ENCODE measurements at regions not wholly inside any gene's neighbourhood (a gene's known extent, or its start where the extent isn't known, plus 50 kb on each side); places are given as distances from the start of the nearest gene placed in this dataset.

DNA sequence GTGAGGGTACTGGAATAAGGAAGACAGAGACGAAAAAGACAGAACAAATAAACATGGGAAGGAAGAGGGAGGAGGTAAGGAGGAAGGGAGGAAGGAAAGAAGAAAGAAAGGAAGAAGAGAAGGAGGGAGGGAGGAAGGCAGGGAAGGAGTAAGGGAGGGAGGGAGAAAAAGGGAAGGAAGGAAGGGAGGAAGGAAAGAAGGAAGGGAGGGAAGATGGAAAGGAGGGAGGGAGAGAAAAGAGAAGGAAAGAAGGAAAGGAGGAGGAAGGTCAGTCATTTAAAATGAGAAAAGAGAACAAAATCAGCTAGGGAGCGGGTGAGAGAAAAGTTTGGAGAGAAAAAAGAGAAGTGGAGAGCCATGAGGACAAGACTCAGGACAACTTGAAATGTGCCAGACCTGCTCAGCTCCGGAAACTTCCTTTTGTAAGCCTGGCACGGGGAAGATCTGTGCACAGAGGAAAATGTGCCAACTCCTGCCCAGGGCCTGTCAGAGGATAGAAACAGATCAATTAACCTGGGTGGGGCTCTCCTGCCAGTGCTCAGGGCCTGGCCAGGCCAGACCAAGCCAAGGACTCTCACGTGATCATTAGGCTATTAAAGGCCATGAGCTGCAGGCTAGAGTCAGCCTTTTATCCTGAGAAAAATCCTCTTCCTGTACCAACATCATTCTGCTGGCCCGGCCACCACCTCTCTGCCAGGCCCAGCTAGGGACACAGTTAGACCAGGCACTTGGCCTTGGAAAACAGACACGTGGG is 50.1 kb upstream of the BCL6 start:
- Mint-ChIP-seq H3K9me3 (peaks cover 0 to 7% (median 0%) of the 10 kb centered on the region in 7 donors), H3K4me1 (peaks cover 12 to 28% (median 13%) of the 10 kb centered on the region in 3 donors), H3K27ac (peak overlapping the region in 1 of 6 donors; percentile 48), H3K27me3 (peaks cover 0 to 16% (median 13%) of the 10 kb centered on the region in 3 donors), H3K36me3 (peaks cover 0 to 9% of the 10 kb centered on the region in 2 donors), H3K4me3 (no peak overlapping the region)
- no peak for DNase-seq
- ATAC-seq (ENCODE audit: low read depth in 2 of 2) = no peak

DNA sequence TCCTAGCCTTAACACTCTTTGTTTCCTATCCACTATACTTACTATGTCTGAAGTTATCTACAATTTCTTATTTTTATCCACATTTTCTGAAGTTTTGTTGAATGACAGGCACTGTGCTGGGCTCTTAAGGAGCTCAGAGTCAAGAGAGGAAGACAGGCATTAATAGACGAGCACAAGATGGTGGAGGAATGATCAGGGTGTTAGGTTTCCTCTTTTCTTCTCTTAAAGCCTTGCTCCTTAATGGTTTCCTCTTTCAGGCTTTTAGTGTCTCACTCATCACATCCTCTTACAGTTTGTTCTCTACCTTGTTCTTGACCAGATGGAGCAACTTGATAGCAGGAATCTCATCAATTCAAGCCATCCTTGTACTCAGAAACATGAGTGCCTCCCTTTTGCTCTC is 52.9 kb upstream of the BCL6 start:
- Mint-ChIP-seq H3K36me3 (peaks cover 0 to 9% of the 10 kb centered on the region in 2 donors), H3K4me1 (peaks cover 6 to 19% (median 6%) of the 10 kb centered on the region in 3 donors), H3K27me3 (peaks cover 0 to 16% (median 13%) of the 10 kb centered on the region in 3 donors), H3K27ac (peak overlapping the region in 1 of 6 donors; percentile 23), H3K4me3 (peak overlapping the region in 1 of 8 donors; percentile 4), H3K9me3 (peaks cover 0 to 7% (median 0%) of the 10 kb centered on the region in 7 donors)
- DNase-seq = no peak
- ATAC-seq (ENCODE audit: low read depth in 2 of 2) = no peak

DNA sequence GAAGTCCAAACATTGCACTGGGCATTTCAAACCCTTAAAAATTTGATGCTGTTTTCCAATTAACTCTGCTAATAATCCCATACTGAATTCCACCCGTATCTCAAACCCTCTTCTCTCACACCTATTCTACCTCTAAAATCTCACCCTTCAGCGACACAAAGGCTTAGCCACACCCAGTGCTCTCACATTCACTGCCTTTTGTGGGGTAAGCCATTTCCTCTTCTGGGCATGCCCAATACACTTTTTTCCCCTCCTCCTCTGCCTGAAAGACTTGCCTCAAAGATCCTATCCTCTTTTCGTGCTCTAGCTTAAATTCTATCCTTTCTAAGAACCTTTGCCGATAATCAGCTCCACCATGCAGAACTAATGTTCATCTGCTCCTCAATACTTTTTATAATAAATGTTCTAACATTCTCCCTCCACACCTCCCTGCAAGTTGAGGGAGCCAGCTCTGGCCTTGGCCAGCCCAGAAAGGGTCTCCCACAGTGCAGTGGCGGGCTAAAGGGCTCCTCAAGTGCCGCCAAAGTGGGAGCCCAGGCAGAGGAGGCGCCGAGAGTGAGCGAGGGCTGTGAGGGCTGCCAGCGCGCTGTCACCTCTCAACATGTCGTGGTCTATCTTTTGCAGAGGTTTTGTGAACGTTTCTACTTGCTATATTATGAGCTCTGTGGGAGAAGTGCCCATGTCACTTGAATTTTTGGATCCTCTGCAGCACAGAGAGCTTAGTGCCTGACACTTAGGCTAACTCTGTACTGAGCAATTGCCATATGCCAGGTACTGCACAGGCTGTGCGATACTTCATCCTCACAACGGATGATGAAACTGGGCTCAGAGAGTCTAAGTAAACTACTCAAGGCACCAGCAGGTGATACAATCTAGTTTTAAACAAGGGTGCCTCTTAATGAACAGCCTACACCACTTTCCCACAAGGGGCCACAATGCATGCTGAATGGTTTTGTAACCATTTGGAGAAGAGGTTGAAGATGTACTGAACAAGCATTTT is 53.6 kb upstream of the BCL6 start:
- peak in 1 of 2 donors; percentile 32 for ATAC-seq (ENCODE audit: low read depth in 2 of 2)
- Mint-ChIP-seq H3K36me3 (peaks cover 0 to 9% of the 10 kb centered on the region in 2 donors), H3K9me3 (peaks cover 0 to 7% (median 0%) of the 10 kb centered on the region in 7 donors), H3K4me1 (peaks cover 6 to 19% (median 6%) of the 10 kb centered on the region in 3 donors), H3K27me3 (peaks cover 0 to 16% (median 13%) of the 10 kb centered on the region in 3 donors), H3K4me3 (peak overlapping the region in 2 of 8 donors; percentile 4 to 17), H3K27ac (peak overlapping the region in 4 of 6 donors; percentile 2 to 33 (median 22))
- no peak for DNase-seq

DNA sequence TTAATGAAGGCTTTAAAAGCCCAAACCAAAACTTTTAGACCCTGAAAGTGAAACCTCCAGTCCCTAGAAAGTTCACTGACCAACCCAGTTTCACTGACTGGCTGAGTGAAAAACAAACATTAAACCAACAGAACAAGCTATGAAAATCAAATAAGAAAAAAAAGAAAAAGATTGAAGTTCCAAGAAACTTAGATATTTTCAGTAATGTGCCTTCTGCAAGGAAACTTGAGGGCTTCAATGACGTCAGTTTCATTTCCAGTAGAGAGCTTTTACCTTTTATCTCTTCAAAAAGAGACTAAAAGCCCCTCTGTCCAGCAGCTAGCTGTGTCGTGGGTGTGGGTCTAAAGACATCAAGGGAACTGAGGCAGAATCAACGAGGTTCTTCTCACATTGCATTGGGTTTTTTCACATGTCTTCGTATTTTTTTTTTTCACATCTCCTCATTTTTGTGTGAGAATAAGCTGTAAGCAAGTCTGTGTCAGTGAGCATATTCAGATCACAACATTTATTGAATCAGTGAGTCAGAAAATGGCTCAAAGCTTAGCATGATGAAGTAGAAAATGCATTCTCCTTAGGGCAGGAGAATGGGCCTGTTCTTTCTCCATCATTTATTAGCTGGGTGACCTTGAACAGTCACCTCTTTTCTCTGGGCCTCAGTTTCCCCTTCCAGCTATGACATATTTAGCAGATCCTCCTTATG is 54.8 kb upstream of the BCL6 start:
- no peak overlapping the region for H3K27ac Mint-ChIP-seq
- peaks cover 0 to 3% of the 10 kb centered on the region in 2 donors for H3K36me3 Mint-ChIP-seq
- H3K27me3 Mint-ChIP-seq = peaks cover 0 to 11% (median 4%) of the 10 kb centered on the region in 3 donors
- ATAC-seq (ENCODE audit: low read depth in 2 of 2) = no peak
- no peak overlapping the region for H3K4me3 Mint-ChIP-seq
- no peak for DNase-seq
- H3K4me1 Mint-ChIP-seq = peaks cover 15 to 19% (median 16%) of the 10 kb centered on the region in 3 donors
- H3K9me3 Mint-ChIP-seq = peaks cover 0 to 7% (median 0%) of the 10 kb centered on the region in 7 donors

DNA sequence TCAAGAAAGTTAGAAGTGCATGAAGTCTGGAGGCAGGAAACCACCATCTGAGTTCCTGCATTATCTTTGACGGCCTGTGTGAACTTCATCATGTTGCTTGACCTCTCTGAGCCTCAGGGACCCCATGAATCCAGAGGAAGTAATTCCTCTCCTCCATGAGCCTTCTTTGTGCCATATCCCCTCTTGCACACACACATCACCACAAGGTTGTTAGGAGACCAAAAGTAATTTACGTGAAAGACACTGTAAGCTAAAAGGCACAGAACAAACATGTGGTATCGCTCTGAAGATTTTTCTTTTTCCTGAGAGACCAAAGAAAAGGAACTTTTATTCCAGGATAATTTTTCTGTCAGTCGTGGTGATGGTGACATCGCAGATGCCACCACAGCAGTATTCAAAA is 55.9 kb upstream of the BCL6 start:
- DNase-seq = no peak
- Mint-ChIP-seq H3K9me3 (peaks cover 0 to 9% (median 0%) of the 10 kb centered on the region in 7 donors), H3K27ac (peak overlapping the region in 1 of 6 donors; percentile 10), H3K27me3 (peaks cover 0 to 10% (median 0%) of the 10 kb centered on the region in 3 donors), H3K4me1 (peaks cover 15 to 19% (median 16%) of the 10 kb centered on the region in 3 donors), H3K4me3 (no peak overlapping the region), H3K36me3 (no peaks in the 10 kb centered on the region)
- ATAC-seq (ENCODE audit: low read depth in 2 of 2) = no peak

DNA sequence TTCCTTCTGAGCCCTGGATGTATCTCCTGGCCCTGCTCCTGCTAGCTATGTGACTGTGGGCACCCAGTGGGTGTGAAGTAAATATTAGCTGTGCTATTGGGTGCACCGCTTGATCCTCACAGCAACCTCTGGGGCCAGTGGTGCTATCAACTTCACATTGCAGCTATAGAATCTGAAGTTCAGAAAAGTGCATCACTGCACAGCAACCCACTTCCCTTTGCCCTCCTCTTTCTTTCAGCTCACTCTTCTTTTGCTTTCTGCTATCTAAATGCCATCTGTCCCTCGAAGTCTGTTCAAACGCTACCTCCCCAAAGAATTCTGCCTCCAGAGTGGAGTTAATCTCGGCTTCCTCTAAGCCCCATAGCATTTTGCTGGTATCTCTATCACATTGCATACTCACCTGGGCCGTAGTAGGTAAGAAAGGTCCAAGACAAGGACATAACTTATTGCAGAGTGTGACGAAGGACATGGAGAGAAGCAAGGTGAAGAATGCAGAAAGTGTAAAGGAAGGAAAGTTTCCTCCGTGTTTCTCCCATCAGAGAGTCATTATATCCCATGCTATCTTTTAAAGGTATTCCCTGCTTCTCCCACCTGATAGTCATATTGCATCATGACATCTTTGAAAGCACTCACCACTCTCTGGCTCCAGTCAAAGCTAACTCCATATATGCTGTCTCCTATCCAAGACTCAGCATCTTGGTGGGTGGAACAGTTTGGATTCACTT is 57.1 kb upstream of the BCL6 start:
- Mint-ChIP-seq H3K27me3 (peaks cover 0 to 8% (median 0%) of the 10 kb centered on the region in 3 donors), H3K36me3 (no peaks in the 10 kb centered on the region), H3K4me1 (peaks cover 15 to 19% (median 16%) of the 10 kb centered on the region in 3 donors), H3K27ac (no peak overlapping the region), H3K4me3 (no peak overlapping the region), H3K9me3 (peaks cover 0 to 9% (median 0%) of the 10 kb centered on the region in 7 donors)
- DNase-seq (no peak), ATAC-seq (ENCODE audit: low read depth in 2 of 2) (no peak)

DNA sequence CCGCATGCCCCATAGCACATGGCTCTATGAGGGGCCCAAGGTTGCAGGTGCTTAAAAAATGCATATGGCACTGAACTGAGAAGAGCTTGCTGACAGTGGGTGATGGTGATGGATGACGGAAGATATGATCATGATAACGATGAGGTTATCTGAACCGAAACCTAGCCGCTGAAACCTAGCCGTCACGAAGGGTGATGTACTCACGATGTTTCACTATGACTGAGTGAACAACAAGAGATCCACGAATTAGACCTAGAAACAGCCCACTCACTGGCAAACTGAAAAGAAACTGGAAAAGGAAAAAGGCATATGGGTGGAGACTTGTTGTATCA is 57.6 kb upstream of the BCL6 start:
- Mint-ChIP-seq H3K36me3 (no peaks in the 10 kb centered on the region), H3K27me3 (peaks cover 0 to 8% (median 0%) of the 10 kb centered on the region in 3 donors), H3K27ac (no peak overlapping the region), H3K4me1 (peaks cover 15 to 19% (median 16%) of the 10 kb centered on the region in 3 donors), H3K4me3 (peak overlapping the region in 1 of 8 donors; percentile 0), H3K9me3 (peaks cover 0 to 9% (median 0%) of the 10 kb centered on the region in 7 donors)
- no peak for DNase-seq
- ATAC-seq (ENCODE audit: low read depth in 2 of 2) = peak; percentile 35 to 46

DNA sequence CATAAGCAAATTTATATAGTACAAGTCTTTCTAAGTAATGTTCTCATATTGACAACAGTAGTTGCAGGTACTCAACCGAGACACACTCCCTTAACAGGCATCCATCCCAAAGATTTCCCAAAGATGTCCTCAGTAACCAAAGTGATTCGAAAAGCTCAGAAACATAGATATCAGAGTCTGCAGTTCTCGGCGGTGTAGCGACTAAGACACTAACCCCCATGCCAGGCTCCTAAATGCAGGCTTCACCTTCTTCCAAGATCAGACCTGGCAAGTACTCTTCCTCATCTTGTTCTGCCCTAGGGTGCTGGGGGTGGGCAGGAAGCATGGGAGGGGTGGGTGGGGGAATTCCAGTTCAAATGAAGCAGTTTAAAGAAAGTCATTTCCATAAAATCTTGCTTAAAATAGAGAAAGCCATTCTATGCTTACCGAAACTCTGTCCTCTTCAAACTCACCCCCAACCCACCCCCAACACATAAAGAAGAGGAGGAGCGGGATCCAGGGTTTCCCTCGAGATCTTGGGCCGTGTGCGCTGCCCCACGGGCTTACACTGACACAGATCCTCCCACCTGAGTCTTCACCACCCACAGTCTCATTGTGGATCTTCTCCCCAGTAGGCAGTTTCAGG is 59.0 kb upstream of the BCL6 start:
- Mint-ChIP-seq H3K9me3 (peaks cover 0 to 4% (median 0%) of the 10 kb centered on the region in 7 donors), H3K36me3 (no peaks in the 10 kb centered on the region), H3K4me3 (no peak overlapping the region), H3K4me1 (peaks cover 14 to 20% (median 17%) of the 10 kb centered on the region in 3 donors), H3K27ac (peak overlapping the region in 2 of 6 donors; percentile 32 to 77), H3K27me3 (peaks cover 0 to 8% (median 4%) of the 10 kb centered on the region in 3 donors)
- ATAC-seq (ENCODE audit: low read depth in 2 of 2) (no peak), DNase-seq (no peak)

DNA sequence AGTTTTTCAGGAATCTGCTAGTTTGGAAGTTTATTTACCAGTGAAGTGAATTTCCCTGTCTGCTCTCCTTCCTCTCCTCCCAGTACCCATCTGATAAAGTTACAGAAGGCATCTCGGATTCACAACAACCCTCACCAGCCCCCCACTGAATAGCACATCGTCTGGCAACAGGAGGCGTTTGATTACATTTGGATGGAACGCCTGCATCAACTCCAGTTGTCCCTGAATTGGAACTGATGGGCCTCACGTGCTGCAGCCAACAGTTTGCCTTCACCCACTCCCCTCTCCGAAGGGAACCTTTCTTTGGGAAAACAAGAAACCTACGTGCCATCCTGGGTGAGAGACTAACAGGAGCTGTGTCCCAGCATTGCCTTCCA is 59.5 kb upstream of the BCL6 start:
- ATAC-seq (ENCODE audit: low read depth in 2 of 2) = no peak
- H3K36me3 Mint-ChIP-seq = no peaks in the 10 kb centered on the region
- peaks cover 0 to 8% (median 4%) of the 10 kb centered on the region in 3 donors for H3K27me3 Mint-ChIP-seq
- H3K4me3 Mint-ChIP-seq = no peak overlapping the region
- DNase-seq = no peak
- H3K9me3 Mint-ChIP-seq = peaks cover 0 to 4% (median 0%) of the 10 kb centered on the region in 7 donors
- peaks cover 9 to 21% (median 18%) of the 10 kb centered on the region in 3 donors for H3K4me1 Mint-ChIP-seq
- peak overlapping the region in 1 of 6 donors; percentile 77 for H3K27ac Mint-ChIP-seq

DNA sequence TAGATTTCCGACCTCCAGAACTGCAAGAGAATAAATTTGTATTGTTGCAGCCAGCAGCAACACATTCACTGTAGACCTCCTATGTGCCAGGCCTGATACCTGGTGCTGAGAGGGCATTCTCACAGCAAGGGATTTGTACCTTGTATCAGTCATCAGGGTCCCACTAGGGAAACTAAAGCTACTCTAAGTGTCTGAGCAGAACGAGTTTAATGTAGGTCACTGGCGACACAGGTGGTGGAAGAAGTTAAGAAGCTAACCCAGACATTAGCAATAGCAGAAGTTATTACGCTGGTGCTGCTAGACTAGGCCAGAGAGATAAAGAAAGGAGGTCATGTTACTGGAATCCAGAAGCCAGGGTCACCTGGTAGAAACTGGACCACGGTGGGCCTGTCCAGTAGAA is 60.5 kb upstream of the BCL6 start:
- no peak overlapping the region for H3K27ac Mint-ChIP-seq
- DNase-seq = no peak
- H3K27me3 Mint-ChIP-seq = peaks cover 0 to 14% (median 4%) of the 10 kb centered on the region in 3 donors

DNA sequence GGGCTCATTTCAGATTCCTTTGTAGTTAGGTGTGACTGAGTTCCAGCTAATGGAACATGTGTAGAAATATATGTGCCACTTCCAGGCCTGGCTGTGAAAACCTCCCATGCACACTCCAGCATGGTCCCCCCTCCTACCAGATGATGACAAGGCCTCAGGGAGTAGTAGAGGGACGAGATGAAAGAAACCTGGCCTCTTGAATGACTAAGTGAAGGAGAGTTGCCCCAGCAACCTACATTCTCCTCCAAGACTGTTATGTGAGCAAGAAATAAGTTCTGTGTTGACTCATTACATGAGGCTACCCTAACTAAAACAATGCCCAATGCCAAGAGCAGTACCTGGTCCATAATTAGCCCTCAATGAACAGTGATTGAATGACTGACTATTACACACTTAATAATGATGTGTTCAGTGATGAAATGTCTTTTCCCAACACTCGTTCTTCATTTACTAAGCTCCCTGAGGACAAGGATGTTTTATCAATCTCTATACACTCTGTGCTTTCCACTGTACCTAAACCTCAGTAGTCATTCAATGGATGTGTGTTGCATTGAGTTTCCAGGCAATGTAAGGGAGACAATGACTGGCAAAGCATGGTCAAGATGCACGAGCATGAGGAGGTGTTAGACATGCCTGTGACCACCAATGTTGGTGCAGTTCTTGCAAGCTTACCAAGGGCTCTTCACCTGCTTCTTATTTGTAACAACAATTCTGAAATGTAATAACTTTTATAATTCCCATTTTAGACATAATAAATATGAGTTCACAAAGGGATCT is 62.0 kb upstream of the BCL6 start:
- ATAC-seq (ENCODE audit: low read depth in 2 of 2) (no peak), DNase-seq (no peak)
- H3K4me3 Mint-ChIP-seq = no peak overlapping the region
- no peaks in the 10 kb centered on the region for H3K36me3 Mint-ChIP-seq
- no peak overlapping the region for H3K27ac Mint-ChIP-seq
- peaks cover 0 to 14% (median 4%) of the 10 kb centered on the region in 3 donors for H3K27me3 Mint-ChIP-seq
- H3K9me3 Mint-ChIP-seq = peaks cover 0 to 4% (median 0%) of the 10 kb centered on the region in 7 donors
- H3K4me1 Mint-ChIP-seq = peaks cover 7 to 24% (median 19%) of the 10 kb centered on the region in 3 donors

More for the DNA sequence above, 60.5 kb upstream of the BCL6 start:
- no peak for ATAC-seq (ENCODE audit: low read depth in 2 of 2)
- peaks cover 0 to 4% (median 0%) of the 10 kb centered on the region in 7 donors for H3K9me3 Mint-ChIP-seq
- no peaks in the 10 kb centered on the region for H3K36me3 Mint-ChIP-seq
- no peak overlapping the region for H3K4me3 Mint-ChIP-seq
- H3K4me1 Mint-ChIP-seq = peaks cover 7 to 24% (median 19%) of the 10 kb centered on the region in 3 donors
